Neural crest cell (in vitro differentiated cells): ENCODE measurements at regions not wholly inside any gene's neighbourhood (a gene's known extent, or its start where the extent isn't known, plus 50 kb on each side); places are given as distances from the start of the nearest gene placed in this dataset.

Source experiments
- DNase-seq: peaks from one replicate; pipeline ENCODE4 v3.0.0; 2021; ENCODE audit warnings: low read depth, mixed read lengths, low spot score
- H3K27ac Mint-ChIP-seq: one replicate; pipeline ENCODE4 v1.8.0; 2021; ENCODE audit warnings: mild to moderate bottlenecking, mixed read lengths; ENCODE audit not compliant: unreplicated experiment
- H3K27me3 Mint-ChIP-seq: 2 replicates; pipeline ENCODE4 v1.8.0; 2021; ENCODE audit warnings: low read depth, mild to moderate bottlenecking, mixed read lengths
- H3K36me3 Mint-ChIP-seq: 2 replicates; pipeline ENCODE4 v1.8.0; 2021; ENCODE audit warnings: low read depth, mild to moderate bottlenecking, mixed read lengths
- H3K4me1 Mint-ChIP-seq: 2 replicates; pipeline ENCODE4 v1.8.0; 2021; ENCODE audit warnings: mixed read lengths
- H3K4me3 Mint-ChIP-seq: one replicate; pipeline ENCODE4 v1.8.0; 2021; ENCODE audit warnings: mild to moderate bottlenecking, mixed read lengths
- H3K9me3 Mint-ChIP-seq: 2 replicates; pipeline ENCODE4 v1.8.0; 2021; ENCODE audit warnings: mixed read lengths
- TF ChIP-seq, protein P1 (sequence below): fragments of 200-600 bp; sonication (generic); conservative IDR thresholded peaks from 2 replicates; pipeline ENCODE4 v1.5.0; 2021; ENCODE audit warnings: antibody characterized with exemption, mild to moderate bottlenecking

DNA sequence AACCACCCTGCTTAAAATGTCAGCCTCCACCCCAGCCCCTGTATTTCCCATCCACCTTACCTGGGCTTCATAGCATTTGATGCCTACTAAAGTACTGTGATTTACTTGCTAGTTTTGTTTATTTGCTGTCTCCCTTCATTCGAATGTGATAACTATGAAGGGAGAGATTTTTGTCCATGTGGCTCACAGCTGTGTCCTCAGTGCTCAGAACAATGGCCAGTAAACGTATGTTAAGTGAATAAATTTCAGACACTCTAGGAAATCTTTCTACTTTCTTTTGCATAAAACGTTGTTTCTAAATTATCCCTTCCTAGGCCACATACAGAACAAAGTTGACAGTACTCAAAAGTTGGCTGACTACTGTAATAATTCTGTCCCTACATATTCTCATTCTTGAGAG lies 114.7 kb upstream of the OTUD4 start:
- Mint-ChIP-seq H3K4me1 (peaks cover 3% of the 10 kb centered on the region), H3K9me3 (no peaks in the 10 kb centered on the region), H3K4me3 (no peak overlapping the region), H3K27ac (no peak overlapping the region), H3K27me3 (peaks cover 2% of the 10 kb centered on the region), H3K36me3 (no peaks in the 10 kb centered on the region)
- TF ChIP-seq, protein P1, sequence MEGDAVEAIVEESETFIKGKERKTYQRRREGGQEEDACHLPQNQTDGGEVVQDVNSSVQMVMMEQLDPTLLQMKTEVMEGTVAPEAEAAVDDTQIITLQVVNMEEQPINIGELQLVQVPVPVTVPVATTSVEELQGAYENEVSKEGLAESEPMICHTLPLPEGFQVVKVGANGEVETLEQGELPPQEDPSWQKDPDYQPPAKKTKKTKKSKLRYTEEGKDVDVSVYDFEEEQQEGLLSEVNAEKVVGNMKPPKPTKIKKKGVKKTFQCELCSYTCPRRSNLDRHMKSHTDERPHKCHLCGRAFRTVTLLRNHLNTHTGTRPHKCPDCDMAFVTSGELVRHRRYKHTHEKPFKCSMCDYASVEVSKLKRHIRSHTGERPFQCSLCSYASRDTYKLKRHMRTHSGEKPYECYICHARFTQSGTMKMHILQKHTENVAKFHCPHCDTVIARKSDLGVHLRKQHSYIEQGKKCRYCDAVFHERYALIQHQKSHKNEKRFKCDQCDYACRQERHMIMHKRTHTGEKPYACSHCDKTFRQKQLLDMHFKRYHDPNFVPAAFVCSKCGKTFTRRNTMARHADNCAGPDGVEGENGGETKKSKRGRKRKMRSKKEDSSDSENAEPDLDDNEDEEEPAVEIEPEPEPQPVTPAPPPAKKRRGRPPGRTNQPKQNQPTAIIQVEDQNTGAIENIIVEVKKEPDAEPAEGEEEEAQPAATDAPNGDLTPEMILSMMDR, result no peak
- no peak for DNase-seq

DNA sequence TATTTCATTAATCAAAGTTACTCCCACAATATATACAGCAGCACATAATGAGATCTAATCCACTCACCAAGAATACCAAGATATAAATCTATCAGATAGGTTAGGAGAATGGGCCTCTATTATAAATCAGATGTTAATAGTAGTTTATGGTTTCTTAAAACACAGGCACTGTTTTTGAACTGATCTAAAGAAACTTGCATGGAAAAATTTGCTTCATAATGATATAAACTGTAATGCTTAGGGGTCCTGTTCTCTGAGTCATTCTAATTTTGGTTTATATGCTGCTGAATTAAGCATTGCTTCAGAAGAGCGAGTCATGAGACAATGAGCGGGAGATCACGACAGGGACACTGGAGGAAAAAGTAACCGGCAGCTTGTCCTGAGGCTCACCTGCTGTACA lies 113.3 kb upstream of the OTUD4 start:
- TF ChIP-seq, protein P1, result no peak
- Mint-ChIP-seq H3K4me3 (no peak overlapping the region), H3K4me1 (no peaks in the 10 kb centered on the region), H3K9me3 (no peaks in the 10 kb centered on the region), H3K27me3 (peaks cover 2% of the 10 kb centered on the region), H3K27ac (no peak overlapping the region), H3K36me3 (no peaks in the 10 kb centered on the region)
- no peak for DNase-seq

DNA sequence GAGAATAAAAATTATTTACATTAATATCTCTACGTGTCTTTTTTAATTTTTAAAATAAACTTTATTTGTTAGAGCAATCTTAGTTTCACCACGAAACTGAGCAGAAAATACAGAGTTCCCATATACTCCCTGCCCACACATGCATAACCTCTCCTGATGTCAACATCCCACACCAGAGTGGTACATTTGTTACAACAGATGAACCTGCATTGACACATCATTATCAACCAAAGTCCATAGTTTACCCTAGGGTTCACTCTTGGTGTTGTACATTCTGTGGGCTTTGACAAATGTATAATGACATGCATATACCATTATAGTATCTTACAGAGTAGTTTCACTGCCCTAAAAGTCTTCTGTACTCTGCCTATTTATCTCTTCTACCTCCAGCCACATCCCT lies 110.6 kb upstream of the OTUD4 start:
- Mint-ChIP-seq H3K36me3 (no peaks in the 10 kb centered on the region), H3K4me1 (no peaks in the 10 kb centered on the region), H3K27ac (no peak overlapping the region), H3K27me3 (peaks cover 7% of the 10 kb centered on the region), H3K4me3 (no peak overlapping the region), H3K9me3 (peaks cover 5% of the 10 kb centered on the region)
- no peak for DNase-seq
- TF ChIP-seq, protein P1, result no peak

DNA sequence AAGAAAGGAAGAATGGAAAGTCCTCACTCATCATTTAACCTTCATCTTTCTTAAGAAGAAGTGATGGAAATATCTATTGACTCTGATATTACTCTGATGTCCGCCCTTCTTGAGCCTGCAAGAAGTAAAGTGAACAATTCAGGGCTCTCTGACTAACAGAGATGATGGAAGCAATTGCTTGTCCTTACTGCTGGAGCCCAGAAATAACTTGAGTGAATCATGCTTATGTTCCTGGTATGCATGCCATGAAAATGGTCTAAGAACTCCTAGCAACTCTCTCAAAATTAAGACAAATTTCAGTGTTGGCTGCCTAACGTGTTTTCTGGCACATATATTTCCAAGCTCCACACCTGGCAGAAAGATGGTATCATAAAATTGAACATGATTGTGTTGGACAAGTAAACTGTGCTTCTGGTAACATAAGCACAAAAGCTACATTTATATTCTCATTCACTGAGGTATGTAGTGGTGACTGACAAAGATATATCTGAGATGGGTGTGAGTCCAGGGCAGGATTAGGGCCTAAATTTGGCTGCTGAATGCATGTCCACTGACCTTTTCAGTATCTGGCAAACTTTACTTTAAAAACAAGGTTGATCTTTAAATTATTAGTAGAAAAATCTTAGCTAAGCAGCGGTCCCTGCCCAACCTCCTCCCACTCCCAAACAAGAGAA lies 109.2 kb upstream of the OTUD4 start:
- no peak overlapping the region for H3K27ac Mint-ChIP-seq
- H3K4me3 Mint-ChIP-seq, result no peak overlapping the region
- H3K27me3 Mint-ChIP-seq, result peaks cover 7% of the 10 kb centered on the region
- H3K36me3 Mint-ChIP-seq, result no peaks in the 10 kb centered on the region
- TF ChIP-seq, protein P1, result no peak
- no peaks in the 10 kb centered on the region for H3K4me1 Mint-ChIP-seq
- DNase-seq, result no peak
- H3K9me3 Mint-ChIP-seq, result peaks cover 5% of the 10 kb centered on the region

DNA sequence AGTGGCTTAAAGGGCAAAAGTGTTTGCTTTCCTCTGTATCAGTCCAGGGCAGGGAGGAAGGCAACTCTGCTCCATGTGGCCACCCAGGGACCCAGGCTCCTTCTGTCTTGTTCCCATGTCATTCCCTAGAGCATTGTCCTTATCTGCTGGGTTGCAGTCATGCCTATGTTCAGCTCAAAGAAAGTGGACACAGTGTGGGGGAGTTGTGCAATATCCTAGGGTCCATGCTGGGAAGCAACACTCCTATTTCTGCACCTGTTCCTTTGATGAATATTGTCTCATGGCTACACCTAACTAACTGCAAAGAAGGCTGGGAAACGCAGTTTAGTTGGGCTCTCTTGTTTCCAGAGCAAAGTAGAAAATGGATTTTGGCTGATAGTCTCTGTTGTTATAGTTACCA lies 107.0 kb upstream of the OTUD4 start:
- Mint-ChIP-seq H3K9me3 (peaks cover 5% of the 10 kb centered on the region), H3K27ac (no peak overlapping the region), H3K4me1 (no peaks in the 10 kb centered on the region), H3K36me3 (no peaks in the 10 kb centered on the region), H3K27me3 (peaks cover 7% of the 10 kb centered on the region), H3K4me3 (no peak overlapping the region)
- no peak for DNase-seq
- TF ChIP-seq, protein P1, result no peak
